ENCODE measurements at regions not wholly inside any gene's neighbourhood (a gene's known extent, or its start where the extent isn't known, plus 50 kb on each side); places are given as distances from the start of the nearest gene placed in this dataset.
A peak's percentile ranks its signal among the peaks of the same experiment; 100 is the strongest.

GRCh38 chr2:221064880-221065279 is 507.2 kb downstream of the EPHA4 start:
- Histone ChIP-seq H3K36me3 (ENCODE audit: control insufficient read depth in 1 of 2, insufficient read depth in 2 of 2, low read depth in 1 of 2, low read length in 2 of 2) (no peaks in the 10 kb centered on the region), H3K9me3 (ENCODE audit: control insufficient read depth, low read length) (no peaks in the 10 kb centered on the region), H2BK5ac (ENCODE audit: low read depth, low read length, poor library complexity, severe bottlenecking) (no peak overlapping the region), H2AK5ac (ENCODE audit: low read length, severe bottlenecking) (no peak overlapping the region), H3K23ac (ENCODE audit: low read length in 2 of 2) (no peak overlapping the region), H3K4me1 (ENCODE audit: control insufficient read depth, insufficient read depth, low read depth, low read length) (no peaks in the 10 kb centered on the region), H2BK120ac (ENCODE audit: low read depth, low read length) (no peak overlapping the region), H2BK15ac (ENCODE audit: low read depth, poor library complexity, severe bottlenecking) (no peak overlapping the region), H4K91ac (ENCODE audit: low read length) (no peak overlapping the region), H3K27ac (ENCODE audit: low read length, poor library complexity, severe bottlenecking) (no peak overlapping the region), H2BK12ac (ENCODE audit: low read length in 2 of 2) (no peak overlapping the region), H3K4me3 (ENCODE audit: insufficient read depth in 1 of 2, low read depth in 1 of 2, low read length in 2 of 2) (no peak overlapping the region), H3K79me1 (replicated peaks; ENCODE audit: low read length, poor library complexity, severe bottlenecking) (no peaks in the 10 kb centered on the region), H3K9ac (ENCODE audit: low read length) (no peak overlapping the region), H2AFZ (ENCODE audit: low read depth, low read length) (no peak overlapping the region), H3K4ac (ENCODE audit: low read depth in 1 of 2, low read length in 2 of 2) (no peak overlapping the region), H3K4me2 (ENCODE audit: low read length, poor library complexity, severe bottlenecking) (no peak overlapping the region), H4K8ac (ENCODE audit: low read length) (no peak overlapping the region), H3K14ac (ENCODE audit: low read length in 2 of 2) (no peak overlapping the region), H3K18ac (ENCODE audit: low read depth in 1 of 2, low read length in 2 of 2) (no peak overlapping the region), H3K27me3 (ENCODE audit: control insufficient read depth in 1 of 2, insufficient read depth in 1 of 2, low read length in 2 of 2) (no peaks in the 10 kb centered on the region)
- WGBS: 45% methylated on average over 2 of the region's 3 CpGs
- DNase-seq: no peak

GRCh38 chr2:221068123-221068522 is 504.0 kb downstream of the EPHA4 start:
- H2BK15ac ChIP-seq (ENCODE audit: low read depth, poor library complexity, severe bottlenecking): no peak overlapping the region

GRCh38 chr2:221070106-221070505 is 502.0 kb downstream of the EPHA4 start:
- Histone ChIP-seq H2BK5ac (ENCODE audit: low read depth, low read length, poor library complexity, severe bottlenecking) (no peak overlapping the region), H3K14ac (ENCODE audit: low read length in 2 of 2) (no peak overlapping the region), H3K4me2 (ENCODE audit: low read length, poor library complexity, severe bottlenecking) (no peak overlapping the region), H3K23ac (ENCODE audit: low read length in 2 of 2) (no peak overlapping the region), H3K4me1 (ENCODE audit: control insufficient read depth, insufficient read depth, low read depth, low read length) (no peaks in the 10 kb centered on the region), H3K27ac (ENCODE audit: low read length, poor library complexity, severe bottlenecking) (no peak overlapping the region), H3K27me3 (ENCODE audit: control insufficient read depth in 1 of 2, insufficient read depth in 1 of 2, low read length in 2 of 2) (no peaks in the 10 kb centered on the region), H3K9me3 (ENCODE audit: control insufficient read depth, low read length) (peaks cover 3% of the 10 kb centered on the region), H4K8ac (ENCODE audit: low read length) (no peak overlapping the region), H3K36me3 (ENCODE audit: control insufficient read depth in 1 of 2, insufficient read depth in 2 of 2, low read depth in 1 of 2, low read length in 2 of 2) (no peaks in the 10 kb centered on the region), H2AFZ (ENCODE audit: low read depth, low read length) (no peak overlapping the region), H3K9ac (ENCODE audit: low read length) (no peak overlapping the region), H3K4ac (ENCODE audit: low read depth in 1 of 2, low read length in 2 of 2) (no peak overlapping the region), H3K4me3 (ENCODE audit: insufficient read depth in 1 of 2, low read depth in 1 of 2, low read length in 2 of 2) (no peak overlapping the region), H2AK5ac (ENCODE audit: low read length, severe bottlenecking) (no peak overlapping the region), H2BK15ac (ENCODE audit: low read depth, poor library complexity, severe bottlenecking) (no peak overlapping the region), H3K18ac (ENCODE audit: low read depth in 1 of 2, low read length in 2 of 2) (no peak overlapping the region), H2BK120ac (ENCODE audit: low read depth, low read length) (no peak overlapping the region), H4K91ac (ENCODE audit: low read length) (no peak overlapping the region), H2BK12ac (ENCODE audit: low read length in 2 of 2) (no peak overlapping the region), H3K79me1 (replicated peaks; ENCODE audit: low read length, poor library complexity, severe bottlenecking) (no peaks in the 10 kb centered on the region)
- DNase-seq: no peak
- WGBS: no CpG with 5 or more reads among the region's 1 CpG

More at GRCh38 chr2:221068123-221068522, 504.0 kb downstream of the EPHA4 start:
- H3K27me3 ChIP-seq (ENCODE audit: control insufficient read depth in 1 of 2, insufficient read depth in 1 of 2, low read length in 2 of 2): no peaks in the 10 kb centered on the region
- H4K91ac ChIP-seq (ENCODE audit: low read length): no peak overlapping the region
- H2AK5ac ChIP-seq (ENCODE audit: low read length, severe bottlenecking): no peak overlapping the region
- no peak for DNase-seq
- no peak overlapping the region for H3K23ac ChIP-seq (ENCODE audit: low read length in 2 of 2)
- H2BK5ac ChIP-seq (ENCODE audit: low read depth, low read length, poor library complexity, severe bottlenecking): no peak overlapping the region
- H3K9ac ChIP-seq (ENCODE audit: low read length): no peak overlapping the region
- H3K4me3 ChIP-seq (ENCODE audit: insufficient read depth in 1 of 2, low read depth in 1 of 2, low read length in 2 of 2): no peak overlapping the region
- H3K4me1 ChIP-seq (ENCODE audit: control insufficient read depth, insufficient read depth, low read depth, low read length): no peaks in the 10 kb centered on the region
- peaks cover 3% of the 10 kb centered on the region for H3K9me3 ChIP-seq (ENCODE audit: control insufficient read depth, low read length)
- no peak overlapping the region for H3K4ac ChIP-seq (ENCODE audit: low read depth in 1 of 2, low read length in 2 of 2)
- H3K4me2 ChIP-seq (ENCODE audit: low read length, poor library complexity, severe bottlenecking): no peak overlapping the region
- no peak overlapping the region for H4K8ac ChIP-seq (ENCODE audit: low read length)
- H2BK120ac ChIP-seq (ENCODE audit: low read depth, low read length): no peak overlapping the region
- H3K14ac ChIP-seq (ENCODE audit: low read length in 2 of 2): no peak overlapping the region
- no peak overlapping the region for H2AFZ ChIP-seq (ENCODE audit: low read depth, low read length)
- no peak overlapping the region for H3K27ac ChIP-seq (ENCODE audit: low read length, poor library complexity, severe bottlenecking)
- H3K18ac ChIP-seq (ENCODE audit: low read depth in 1 of 2, low read length in 2 of 2): no peak overlapping the region
- no peak overlapping the region for H2BK12ac ChIP-seq (ENCODE audit: low read length in 2 of 2)
- no peaks in the 10 kb centered on the region for H3K36me3 ChIP-seq (ENCODE audit: control insufficient read depth in 1 of 2, insufficient read depth in 2 of 2, low read depth in 1 of 2, low read length in 2 of 2)
- H3K79me1 ChIP-seq (replicated peaks; ENCODE audit: low read length, poor library complexity, severe bottlenecking): no peaks in the 10 kb centered on the region

- H2AFZ ChIP-seq (ENCODE audit: low read depth, low read length): no peak overlapping the region
- H3K14ac ChIP-seq (ENCODE audit: low read length in 2 of 2): no peak overlapping the region
- H3K9ac ChIP-seq (ENCODE audit: low read length): no peak overlapping the region
- no peak overlapping the region for H2BK12ac ChIP-seq (ENCODE audit: low read length in 2 of 2)
- no peaks in the 10 kb centered on the region for H3K4me1 ChIP-seq (ENCODE audit: control insufficient read depth, insufficient read depth, low read depth, low read length)
- no peak overlapping the region for H3K4me2 ChIP-seq (ENCODE audit: low read length, poor library complexity, severe bottlenecking)
- no peak overlapping the region for H4K91ac ChIP-seq (ENCODE audit: low read length)
- no peaks in the 10 kb centered on the region for H3K79me1 ChIP-seq (replicated peaks; ENCODE audit: low read length, poor library complexity, severe bottlenecking)
- H3K18ac ChIP-seq (ENCODE audit: low read depth in 1 of 2, low read length in 2 of 2): no peak overlapping the region
- WGBS: 97% methylated on average over 4 of the region's 4 CpGs
- peak overlapping the region; percentile 74 for H2AK5ac ChIP-seq (ENCODE audit: low read length, severe bottlenecking)
- no peak overlapping the region for H3K27ac ChIP-seq (ENCODE audit: low read length, poor library complexity, severe bottlenecking)
- no peak overlapping the region for H4K8ac ChIP-seq (ENCODE audit: low read length)
- DNase-seq: no peak
- no peak overlapping the region for H3K4me3 ChIP-seq (ENCODE audit: insufficient read depth in 1 of 2, low read depth in 1 of 2, low read length in 2 of 2)
- no peak overlapping the region for H2BK5ac ChIP-seq (ENCODE audit: low read depth, low read length, poor library complexity, severe bottlenecking)
- H2BK120ac ChIP-seq (ENCODE audit: low read depth, low read length): no peak overlapping the region
- peaks cover 3% of the 10 kb centered on the region for H3K9me3 ChIP-seq (ENCODE audit: control insufficient read depth, low read length)
- no peaks in the 10 kb centered on the region for H3K36me3 ChIP-seq (ENCODE audit: control insufficient read depth in 1 of 2, insufficient read depth in 2 of 2, low read depth in 1 of 2, low read length in 2 of 2)
- H2BK15ac ChIP-seq (ENCODE audit: low read depth, poor library complexity, severe bottlenecking): no peak overlapping the region
- H3K27me3 ChIP-seq (ENCODE audit: control insufficient read depth in 1 of 2, insufficient read depth in 1 of 2, low read length in 2 of 2): no peaks in the 10 kb centered on the region
- no peak overlapping the region for H3K23ac ChIP-seq (ENCODE audit: low read length in 2 of 2)
- no peak overlapping the region for H3K4ac ChIP-seq (ENCODE audit: low read depth in 1 of 2, low read length in 2 of 2)
These were observed 498.6 kb downstream of the EPHA4 start for GRCh38 chr2:221073326-221074049.

Data from mesenchymal stem cell (in vitro differentiated cells and primary cell).